IMR-90 (cell line): ENCODE measurements at regions not wholly inside any gene's neighbourhood (a gene's known extent, or its start where the extent isn't known, plus 50 kb on each side); places are given as distances from the start of the nearest gene placed in this dataset.

Source experiments
- ATAC-seq: fragments of 200-7000 bp; cut with Tn5 transposase; 2 replicates; pipeline ENCODE4 v1.9.1; 2020; ENCODE audit warnings: low read depth, mild to moderate bottlenecking, moderate library complexity
- BruUV-seq: library from RNA; stranded (reverse); fragments of 400-500 nt; replicated peaks from 2 replicates; lab custom pipeline; 2021; lab: Mats Ljungman, UMichigan
- CTCF ChIA-PET: fragments of 300-600 bp; formaldehyde crosslinking; extraction: SDS; loops from one replicate; lab custom pipeline; 2021; ENCODE audit warnings: antibody characterized with exemption; lab: Yijun Ruan, JAX
- POLR2A ChIA-PET: fragments of 300-600 bp; sonication (Branson Sonifier 250); formaldehyde crosslinking; loops from one replicate; lab custom pipeline; 2022; ENCODE audit warnings: antibody characterized with exemption; ENCODE audit not compliant: unreplicated experiment; lab: Charles Lee
- DNase-seq: peaks from one replicate; pipeline ENCODE4 v3.0.0; 2013
- H2AFZ ChIP-seq: replicated peaks from 2 replicates; pipeline ENCODE3; 2013; ENCODE audit warnings: low read length, mild to moderate bottlenecking; ENCODE audit not compliant: poor library complexity
- H2AK5ac ChIP-seq: 2 replicates; pipeline ENCODE4 v1.6.1; 2013; ENCODE audit warnings: low read depth, low read length, inconsistent platforms
- H2AK9ac ChIP-seq: replicated peaks from 2 replicates; pipeline ENCODE3; 2013; ENCODE audit warnings: mild to moderate bottlenecking, low read depth, low read length, moderate library complexity; ENCODE audit not compliant: poor library complexity
- H2BK120ac ChIP-seq: 2 replicates; pipeline ENCODE4 v1.6.1; 2013; ENCODE audit warnings: low read depth, low read length, inconsistent platforms
- H2BK15ac ChIP-seq: 3 replicates; pipeline ENCODE4 v1.6.1; 2013; ENCODE audit warnings: low read depth, low read length, inconsistent platforms
- H2BK20ac ChIP-seq: 2 replicates; pipeline ENCODE4 v1.6.1; 2013; ENCODE audit warnings: low read depth, mild to moderate bottlenecking, inconsistent platforms, low read length, moderate library complexity
- H2BK5ac ChIP-seq: 2 replicates; pipeline ENCODE4 v1.6.1; 2013; ENCODE audit warnings: mild to moderate bottlenecking, low read depth, low read length, inconsistent platforms; ENCODE audit not compliant: poor library complexity, severe bottlenecking
- H3K14ac ChIP-seq: replicated peaks from 2 replicates; pipeline ENCODE4 v1.6.1; 2013; ENCODE audit warnings: low read depth, low read length, inconsistent platforms
- H3K18ac ChIP-seq: 2 replicates; pipeline ENCODE4 v1.6.1; 2013; ENCODE audit warnings: low read depth, low read length, control low read depth
- H3K23ac ChIP-seq: 2 replicates; pipeline ENCODE4 v1.6.1; 2013; ENCODE audit warnings: low read depth, low read length, inconsistent platforms
- H3K27ac ChIP-seq: 2 replicates; pipeline ENCODE4 v1.5.1; 2013; ENCODE audit warnings: mild to moderate bottlenecking, control low read depth, low read length; ENCODE audit not compliant: insufficient read depth
- H3K27me3 ChIP-seq: 2 replicates; pipeline ENCODE4 v1.6.1; 2013; ENCODE audit warnings: low read length; ENCODE audit not compliant: control insufficient read depth, insufficient read depth
- H3K36me3 ChIP-seq: 2 replicates; pipeline ENCODE4 v1.6.1; 2013; ENCODE audit warnings: low read length, mixed read lengths; ENCODE audit not compliant: control insufficient read depth, insufficient read depth
- H3K4ac ChIP-seq: 2 replicates; pipeline ENCODE4 v1.6.1; 2013; ENCODE audit warnings: low read depth, low read length, inconsistent platforms
- H3K4me1 ChIP-seq: 2 replicates; pipeline ENCODE4 v1.6.1; 2013; ENCODE audit warnings: low read length, mixed read lengths; ENCODE audit not compliant: control insufficient read depth, insufficient read depth
- H3K4me2 ChIP-seq: 2 replicates; pipeline ENCODE4 v1.6.1; 2013; ENCODE audit warnings: low read depth, mild to moderate bottlenecking, control low read depth, low read length, moderate library complexity
- H3K4me3 ChIP-seq: 2 replicates; pipeline ENCODE4 v1.5.1; 2013; ENCODE audit warnings: low read depth, mild to moderate bottlenecking, control low read depth, low read length, moderate library complexity; ENCODE audit not compliant: insufficient read depth
- H3K56ac ChIP-seq: 2 replicates; pipeline ENCODE4 v1.6.1; 2013; ENCODE audit warnings: low read length, inconsistent platforms; ENCODE audit not compliant: insufficient read depth; ENCODE audit errors: extremely low read depth
- H3K79me1 ChIP-seq, 2 experiments: 2 replicates each; pipeline ENCODE4 v1.6.1; 2013; ENCODE audit warnings: low read length in 2 of 2, inconsistent platforms in 1 of 2, low read depth in 1 of 2
- H3K9ac ChIP-seq: 2 replicates; pipeline ENCODE4 v1.6.1; 2013; ENCODE audit warnings: low read depth, low read length, control low read depth
- H3K9me1 ChIP-seq: 2 replicates; pipeline ENCODE4 v1.6.1; 2013; ENCODE audit warnings: low read length, inconsistent platforms; ENCODE audit not compliant: insufficient read depth
- H3K9me3 ChIP-seq: 2 replicates; pipeline ENCODE4 v1.6.1; 2013; ENCODE audit warnings: low read length; ENCODE audit not compliant: control insufficient read depth, insufficient read depth
- H4K20me1 ChIP-seq: 2 replicates; pipeline ENCODE4 v1.6.1; 2013; ENCODE audit warnings: low read length, inconsistent platforms; ENCODE audit not compliant: insufficient read depth
- H4K5ac ChIP-seq: 2 replicates; pipeline ENCODE4 v1.6.1; 2013; ENCODE audit warnings: mild to moderate bottlenecking, low read depth, low read length, control low read depth
- H4K8ac ChIP-seq, 2 experiments: 2 replicates each; pipeline ENCODE4 v1.6.1; 2013; ENCODE audit warnings: low read depth in 2 of 2, low read length in 2 of 2, control low read depth in 1 of 2, inconsistent platforms in 1 of 2
- H4K91ac ChIP-seq: 2 replicates; pipeline ENCODE4 v1.6.1; 2013; ENCODE audit warnings: low read depth, low read length, inconsistent platforms; ENCODE audit not compliant: insufficient read depth
- BHLHE40 ChIP-seq: fragments of 150-350 bp; IDR thresholded peaks from 2 replicates; pipeline ENCODE4 v1.6.1; 2016; ENCODE audit warnings: mild to moderate bottlenecking, low read depth, low read length
- CHD1 ChIP-seq: IDR thresholded peaks from 2 replicates; pipeline ENCODE4 v1.6.1; 2012; ENCODE audit warnings: low read depth, low read length, improper control_type of control experiment
- CTCF ChIP-seq: conservative IDR thresholded peaks from 2 replicates; pipeline ENCODE4 v1.5.1; 2012; ENCODE audit warnings: mild to moderate bottlenecking, low read depth, low read length, improper control_type of control experiment
- MAFK ChIP-seq: IDR thresholded peaks from 2 replicates; pipeline ENCODE4 v1.6.1; 2012; ENCODE audit warnings: low read depth, low read length, improper control_type of control experiment
- MAZ ChIP-seq: IDR thresholded peaks from 2 replicates; pipeline ENCODE4 v1.6.1; 2012; ENCODE audit warnings: low read depth, mild to moderate bottlenecking, low read length, improper control_type of control experiment, moderate library complexity, borderline replicate concordance
- NFE2L2 ChIP-seq: fragments of 150-350 bp; IDR thresholded peaks from 2 replicates; pipeline ENCODE4 v1.6.1; 2016; ENCODE audit warnings: low read depth, mild to moderate bottlenecking, low read length
- SMC3 ChIP-seq: fragments of 150-350 bp; IDR thresholded peaks from 2 replicates; pipeline ENCODE4 v1.6.1; 2016; ENCODE audit warnings: low read depth, mild to moderate bottlenecking, antibody characterized with exemption, low read length, moderate library complexity
- USF2 ChIP-seq: fragments of 150-350 bp; IDR thresholded peaks from 2 replicates; pipeline ENCODE4 v1.6.1; 2017; ENCODE audit warnings: mild to moderate bottlenecking, antibody characterized with exemption, low read length, low read depth
- WGBS, 2 experiments: methylation state at CpG; one replicate each; pipeline versions ENCODE4 v1.1.5 to v1.1.7; 2013; ENCODE audit warnings: missing lambda C conversion rate in 2 of 2; ENCODE audit not compliant: insufficient read length in 1 of 2; ENCODE audit errors: extremely low coverage in 2 of 2; 5-methylcytosine and 5-hydroxymethylcytosine counted together
- dilution Hi-C: fragments of 300-500 bp; cut with HindIII; formaldehyde crosslinking; loops from one replicate; pipeline ENCODE4 v1.14.3; 2018; ENCODE audit warnings: low sequenced_read_pairs; ENCODE audit not compliant: unreplicated experiment
- in situ Hi-C: fragments of 300-500 bp; cut with MboI; formaldehyde crosslinking; loops from 3 replicates; pipeline ENCODE4 v1.14.3; 2019; ENCODE audit warnings: low sequenced_read_pairs, inconsistent platforms, mixed read lengths
- intact Hi-C: fragments of 100-400 bp; cut with micrococcal nuclease; formaldehyde crosslinking; loops from 2 replicates; pipeline ENCODE4 v1.10.0; 2022

GRCh38 chr17:77510133-77510796 is 369.5 kb downstream of the SEC14L1 start:
- no TSS peak for BruUV-seq
- Histone ChIP-seq H2AK9ac (no peak overlapping the region), H4K91ac (no peak overlapping the region), H3K4me1 (no peaks in the 10 kb centered on the region; the same call in 1 of the 2 replicates), H3K9ac (no peak overlapping the region), H3K14ac (no peak overlapping the region), H3K23ac (no peak overlapping the region), H3K36me3 (no peaks in the 10 kb centered on the region), H2AK5ac (no peak overlapping the region), H3K4me3 (no peak overlapping the region), H3K27me3 (no peaks in the 10 kb centered on the region), H3K18ac (no peak overlapping the region), H3K79me1 (no peaks in the 10 kb centered on the region), H2BK120ac (no peak overlapping the region), H3K56ac (no peak overlapping the region), H2BK15ac (no peak overlapping the region), H4K8ac (no peak overlapping the region), H3K9me1 (no peaks in the 10 kb centered on the region; the same call in 1 of the 2 replicates), H3K4me2 (no peak overlapping the region), H2AFZ (no peak overlapping the region), H4K5ac (no peak overlapping the region), H4K20me1 (no peaks in the 10 kb centered on the region; the same call in 1 of the 2 replicates), H3K27ac (no peak overlapping the region), H3K9me3 (peaks cover 4% of the 10 kb centered on the region; the same call in 1 of the 2 replicates), H2BK20ac (no peak overlapping the region), H2BK5ac (no peak overlapping the region), H3K4ac (no peak overlapping the region)
- intact Hi-C loops (no loop called here), dilution Hi-C loops (no loop called here), in situ Hi-C loops (no loop called here)
- 100% methylated on average over 6 of the region's 8 CpGs; no CpG with 5 or more reads in 1 of the 2 experiments for WGBS, 2 experiments
- ChIA-PET POLR2A (no interaction called here), CTCF (no interaction called here)
- ATAC-seq: no peak
- no peak for DNase-seq
- no peak for TF ChIP-seq BHLHE40
- no peak for TF ChIP-seq CHD1
- TF ChIP-seq SMC3: no peak
- TF ChIP-seq MAFK: no peak
- no peak for TF ChIP-seq NFE2L2
- TF ChIP-seq USF2: no peak
- TF ChIP-seq MAZ: no peak
- no peak for TF ChIP-seq CTCF
